ENCODE measurements at regions not wholly inside any gene's neighbourhood (a gene's known extent, or its start where the extent isn't known, plus 50 kb on each side); places are given as distances from the start of the nearest gene placed in this dataset.

GRCh38 chrX:125382889-125383288 is 63.2 kb downstream of the TEX13C start:
- no peak for TF ChIP-seq ZNF112 (tag by site-specific recombination; IDR thresholded peaks at IDR 0.05)
- TF ChIP-seq ZNF416 (tag by site-specific recombination; IDR thresholded peaks at IDR 0.05) = no peak
- no peak for TF ChIP-seq CTCF (tag by site-specific recombination; IDR thresholded peaks at IDR 0.05)
- TF ChIP-seq ZNF10 (tag by site-specific recombination; IDR thresholded peaks at IDR 0.05) = no peak
- no peak for TF ChIP-seq ZNF37A (tag by site-specific recombination; IDR thresholded peaks at IDR 0.05)
- no peak for TF ChIP-seq ZNF223 (tag by site-specific recombination; IDR thresholded peaks at IDR 0.05)
